ENCODE measurements at regions not wholly inside any gene's neighbourhood (a gene's known extent, or its start where the extent isn't known, plus 50 kb on each side); places are given as distances from the start of the nearest gene placed in this dataset.

- TF ChIP-seq CTCF (IDR thresholded peaks at IDR 0.05) (no peak), USF1 (IDR thresholded peaks at IDR 0.05; ENCODE audit: borderline replicate concordance, low read depth) (no peak), REST (IDR thresholded peaks at IDR 0.05; ENCODE audit: low read depth, low read length) (no peak)
These were observed 259.0 kb upstream of the MYOCD start for GRCh38 chr17:12406623-12407215.

All from SK-N-SH (cell line).